Activated CD4-positive, alpha-beta T cell treated with anti-CD3 and anti-CD28 coated beads for 48 hours (primary cell): ENCODE measurements at regions not wholly inside any gene's neighbourhood (a gene's known extent, or its start where the extent isn't known, plus 50 kb on each side); places are given as distances from the start of the nearest gene placed in this dataset.
"Not testable (repeated sequence)": the region's sequence is repeated elsewhere in the genome, so short reads cannot be mapped to it uniquely, and the experiment has no call there.

ENCODE experiments used
- DNase-seq: peaks from one replicate; pipeline ENCODE4 v3.0.0-alpha.2; 2020

DNA sequence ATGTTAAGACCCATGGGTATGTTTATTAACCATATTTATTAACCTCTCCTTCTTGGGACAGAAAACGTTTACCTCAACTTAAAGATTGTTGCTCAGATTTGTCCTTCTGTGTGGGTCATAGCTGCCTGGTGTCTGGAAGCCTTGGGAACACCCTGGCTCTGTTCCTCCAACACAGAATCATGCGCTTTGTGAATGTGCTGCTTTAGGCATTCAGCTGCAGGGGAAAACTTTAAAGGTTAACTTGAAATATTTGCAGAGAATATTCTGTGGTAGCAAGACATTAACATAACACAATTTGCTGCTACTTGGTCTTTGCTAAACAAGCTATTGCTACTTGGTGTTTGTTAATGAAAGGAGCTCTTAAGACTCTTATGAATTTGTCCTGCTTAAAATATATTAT, 50.5 kb upstream of the THOC3 start:
- not testable (repeated sequence) for DNase-seq

DNA sequence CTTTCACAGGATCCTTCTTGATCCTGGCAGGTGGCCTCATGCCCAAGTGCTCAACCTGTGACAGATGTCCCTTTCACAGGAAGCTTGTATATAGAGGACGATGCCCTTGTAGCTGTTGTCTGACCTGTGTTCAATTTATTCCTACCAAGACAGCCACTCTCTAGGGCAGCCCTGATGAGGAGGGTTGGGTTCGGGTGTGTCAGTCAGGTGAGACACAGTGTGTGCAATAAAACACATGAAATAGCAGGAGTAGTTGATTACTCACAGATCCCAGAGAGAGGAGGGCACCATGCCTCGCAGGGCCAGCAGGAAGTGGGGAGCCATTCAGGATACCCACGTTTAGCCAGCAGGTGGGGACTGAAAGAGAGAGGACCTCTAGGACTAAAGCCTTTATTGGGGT, 52.7 kb upstream of the THOC3 start:
- DNase-seq = not testable (repeated sequence)

DNA sequence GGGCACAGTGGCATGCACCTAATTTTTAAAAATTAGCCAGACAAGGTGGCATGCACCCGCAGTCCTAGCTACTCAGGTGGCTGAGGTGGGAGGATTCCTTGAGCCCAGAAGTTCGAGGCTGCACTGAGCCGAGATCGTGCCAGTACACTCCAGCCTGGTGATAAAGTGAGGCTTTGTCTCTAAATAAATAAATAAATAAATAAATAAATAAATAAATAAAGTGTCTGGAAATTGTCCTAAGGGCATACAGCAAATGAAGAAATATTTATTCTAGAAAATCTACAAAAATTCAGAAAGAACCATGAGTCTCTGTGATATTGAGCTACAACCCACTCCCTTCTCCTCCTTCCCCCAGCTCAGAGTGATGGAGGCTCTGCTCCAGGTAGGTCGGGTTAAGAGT, 55.4 kb upstream of the THOC3 start:
- not testable (repeated sequence) for DNase-seq

DNA sequence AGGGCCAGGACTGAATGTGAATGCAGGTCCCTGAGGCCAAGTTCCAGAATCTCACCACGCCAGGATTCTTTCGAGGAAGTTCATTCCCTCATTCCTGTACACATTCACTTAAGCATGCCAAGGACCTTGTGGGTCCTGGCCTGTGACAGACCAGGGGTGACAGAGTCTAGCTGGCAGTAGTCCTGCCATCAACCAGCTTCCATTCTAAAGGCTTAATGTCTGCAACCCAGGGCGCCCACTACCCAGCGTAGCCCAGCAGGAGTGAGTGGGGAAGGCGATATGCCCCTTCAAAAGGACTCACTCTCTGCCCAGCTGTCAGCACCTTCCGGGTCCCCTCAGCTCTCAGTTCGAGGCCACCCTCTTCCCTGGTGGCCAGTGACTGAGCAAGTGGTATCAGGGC, 61.3 kb upstream of the THOC3 start:
- not testable (repeated sequence) for DNase-seq

DNA sequence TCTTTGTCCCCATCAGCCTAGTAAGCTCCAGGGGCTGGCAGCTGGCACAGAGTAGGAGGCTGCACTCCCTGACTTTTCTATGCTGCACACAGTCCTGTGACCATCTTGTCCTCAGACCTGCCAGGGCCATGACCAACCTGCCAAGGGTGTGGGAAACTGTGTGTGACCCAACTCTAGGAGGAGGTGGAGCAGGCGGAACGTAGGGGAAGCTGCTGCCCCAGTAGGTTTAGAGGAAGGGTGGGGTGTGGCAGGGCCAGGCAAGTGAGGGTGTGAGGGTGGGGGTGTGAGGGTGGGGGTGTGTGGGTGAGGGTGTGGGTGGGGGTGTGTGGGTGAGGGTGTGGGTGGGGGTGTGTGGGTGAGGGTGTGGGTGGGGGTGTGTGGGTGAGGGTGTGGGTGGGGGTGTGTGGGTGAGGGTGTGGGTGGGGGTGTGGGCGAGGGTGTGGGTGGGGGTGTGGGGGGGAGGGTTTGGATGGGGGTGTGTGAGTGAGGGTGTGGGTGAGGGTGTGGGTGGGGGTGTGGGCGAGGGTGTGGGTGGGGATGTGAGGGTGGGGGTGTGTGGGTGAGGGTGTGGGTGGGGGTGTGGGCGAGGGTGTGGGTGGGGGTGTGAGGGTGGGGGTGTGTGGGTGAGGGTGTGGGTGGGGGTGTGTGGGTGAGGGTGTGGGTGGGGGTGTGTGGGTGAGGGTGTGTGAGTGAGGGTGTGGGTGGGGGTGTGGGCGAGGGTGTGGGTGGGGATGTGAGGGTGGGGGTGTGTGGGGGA, 62.4 kb upstream of the THOC3 start:
- DNase-seq = not testable (repeated sequence)

DNA sequence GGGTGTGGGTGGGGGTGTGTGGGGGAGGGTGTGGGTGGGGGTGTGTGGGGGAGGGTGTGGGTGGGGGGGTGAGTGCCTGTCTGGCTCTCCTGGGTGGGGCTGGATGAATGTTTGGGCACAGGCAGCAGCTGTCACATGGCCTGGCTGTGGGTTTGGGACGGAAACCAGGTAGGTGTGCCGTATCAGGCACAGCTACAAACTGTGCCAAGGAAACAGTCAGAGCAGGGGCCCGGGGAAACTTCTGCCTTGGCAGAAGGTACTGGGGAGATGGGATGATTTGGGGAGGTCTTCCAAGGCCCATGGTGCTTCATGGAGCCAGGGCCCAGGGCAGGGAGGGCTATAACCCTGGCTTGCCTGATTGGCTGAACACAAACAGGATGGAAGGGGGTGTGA, 63.0 kb upstream of the THOC3 start:
- not testable (repeated sequence) for DNase-seq

DNA sequence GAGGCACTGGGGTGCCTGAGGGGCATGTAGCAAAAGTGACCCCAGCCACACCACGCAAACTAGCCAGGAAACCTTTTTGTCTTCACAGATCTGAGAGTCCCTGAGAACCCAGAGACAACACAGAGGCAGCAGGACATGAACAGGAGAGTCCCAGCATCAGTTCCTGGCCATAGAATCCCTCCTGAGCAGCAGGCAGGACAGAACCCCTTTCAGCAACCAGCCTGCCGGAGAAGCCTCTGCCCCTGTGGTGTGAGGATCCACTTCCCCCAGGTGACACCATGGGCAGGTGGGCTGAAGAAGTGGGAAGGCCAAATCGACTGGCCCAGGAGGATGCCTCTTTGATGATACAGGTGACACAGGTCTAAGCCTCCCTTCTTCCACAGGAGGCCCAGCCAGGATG, 65.1 kb upstream of the THOC3 start:
- not testable (repeated sequence) for DNase-seq

DNA sequence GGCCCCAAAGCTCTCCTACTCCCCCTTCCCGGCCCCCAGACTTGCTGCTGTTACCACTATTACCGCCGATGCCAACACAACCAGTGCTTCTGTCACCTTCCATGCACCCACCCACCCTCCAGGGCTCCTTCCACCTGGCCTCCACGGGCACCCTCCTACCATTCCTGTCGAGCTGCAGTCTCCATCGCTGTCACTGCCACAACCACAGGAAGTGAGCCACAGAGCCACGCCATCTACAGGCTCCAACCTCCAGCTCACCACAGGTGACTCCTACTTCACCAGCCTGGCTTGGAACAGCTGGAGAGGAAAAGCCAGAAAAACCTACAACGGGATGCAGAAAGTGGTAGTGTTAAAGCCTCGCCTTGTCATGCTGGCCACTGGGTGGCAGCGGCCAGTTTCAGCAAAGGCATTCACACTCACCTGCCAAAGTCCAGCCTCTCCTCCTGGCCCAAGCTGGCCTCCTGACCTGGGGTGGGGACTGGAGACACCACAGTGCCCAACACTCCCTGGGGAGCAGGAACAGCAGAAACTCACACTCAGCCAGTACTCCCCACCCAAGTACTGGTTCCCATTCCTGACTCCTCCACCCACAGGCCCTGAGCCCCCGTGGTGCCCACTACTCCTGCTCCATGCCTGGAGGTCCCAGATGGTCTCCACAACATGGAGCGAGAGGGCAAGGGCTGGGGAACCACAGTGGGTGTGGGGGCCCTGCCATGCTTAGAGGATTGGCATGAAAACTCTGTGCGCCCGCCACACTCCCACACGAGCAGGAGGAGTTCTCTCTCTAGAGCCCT, 66.5 kb upstream of the THOC3 start:
- not testable (repeated sequence) for DNase-seq

DNA sequence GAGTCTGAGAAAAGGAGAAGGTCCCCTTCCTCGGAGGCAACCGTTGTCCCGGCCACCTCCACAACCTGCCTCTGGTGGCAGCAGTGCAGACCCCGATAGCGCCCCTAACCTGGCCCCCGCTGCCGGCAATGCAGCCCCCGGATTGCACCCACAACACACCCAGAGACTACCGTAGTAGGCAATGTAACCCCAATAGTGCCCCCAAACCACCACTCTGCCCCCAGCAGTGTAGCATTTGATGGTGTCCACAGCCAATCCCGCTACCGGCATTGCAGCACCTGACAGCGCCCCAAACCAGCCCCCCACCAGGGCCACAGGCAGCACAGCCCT, 67.1 kb upstream of the THOC3 start:
- not testable (repeated sequence) for DNase-seq

DNA sequence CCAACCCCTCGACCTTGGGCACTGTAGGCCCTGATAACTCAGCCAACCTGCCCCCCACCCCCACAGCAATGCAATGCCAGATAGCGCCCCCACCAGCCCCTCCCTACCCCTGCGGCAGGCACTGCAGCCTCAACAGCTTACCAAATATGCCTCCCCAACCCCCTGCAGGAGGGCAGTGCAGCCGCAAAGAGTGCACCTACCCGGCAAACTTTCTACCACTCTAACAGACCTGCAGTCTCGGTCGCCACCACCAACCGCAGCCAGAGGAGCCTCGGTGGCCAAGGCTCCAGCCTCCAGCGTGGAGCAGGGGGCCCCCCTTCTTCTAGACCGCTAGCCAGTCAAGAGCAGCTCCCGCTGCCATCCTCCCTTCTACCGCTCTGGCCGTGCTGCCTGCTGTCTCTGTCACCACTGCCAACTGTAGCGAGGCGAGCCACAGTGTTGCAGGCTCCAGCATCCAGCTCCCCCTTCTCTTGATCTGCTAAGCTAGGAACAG, 67.7 kb upstream of the THOC3 start:
- not testable (repeated sequence) for DNase-seq

DNA sequence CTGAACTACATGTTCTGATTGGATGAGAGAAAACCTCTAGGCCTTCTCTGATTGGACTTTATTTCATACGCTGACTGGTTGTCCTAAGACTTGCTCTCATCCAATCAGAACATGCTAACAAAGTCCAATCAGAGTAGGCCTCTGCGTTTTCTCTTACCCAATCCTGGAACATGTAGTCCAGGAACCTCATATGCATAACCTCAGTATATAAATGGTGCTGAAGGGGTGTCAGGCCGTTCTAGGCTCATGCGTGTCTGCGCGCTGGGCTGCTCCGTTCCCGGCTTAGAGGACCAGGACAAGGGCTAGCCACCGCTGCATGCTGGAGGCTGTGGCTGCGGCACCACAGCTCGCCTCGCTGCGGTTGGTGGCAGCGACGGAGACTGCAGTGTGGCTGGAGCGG, 68.3 kb upstream of the THOC3 start:
- not testable (repeated sequence) for DNase-seq

DNA sequence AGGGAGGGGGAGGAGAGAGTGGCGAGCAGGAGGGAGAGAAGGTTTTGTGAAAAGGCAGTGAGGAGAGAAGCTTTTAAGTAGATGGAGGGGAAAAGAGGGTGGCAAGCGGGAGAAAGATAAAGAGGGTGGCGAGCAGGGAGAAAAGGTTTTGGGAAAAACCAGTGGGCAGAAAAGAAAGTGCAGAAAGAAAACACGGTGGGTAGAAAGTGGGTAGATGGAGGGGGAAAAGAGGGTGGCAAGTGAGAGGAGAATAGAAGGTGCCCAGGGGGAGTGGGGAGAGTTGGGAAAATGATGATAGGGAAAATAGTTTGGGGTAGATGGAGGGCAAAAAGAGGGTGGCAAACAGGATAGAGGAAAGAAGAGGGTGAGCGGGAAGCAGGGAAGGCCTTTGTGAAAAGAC, 69.1 kb upstream of the THOC3 start:
- DNase-seq = not testable (repeated sequence)

DNA sequence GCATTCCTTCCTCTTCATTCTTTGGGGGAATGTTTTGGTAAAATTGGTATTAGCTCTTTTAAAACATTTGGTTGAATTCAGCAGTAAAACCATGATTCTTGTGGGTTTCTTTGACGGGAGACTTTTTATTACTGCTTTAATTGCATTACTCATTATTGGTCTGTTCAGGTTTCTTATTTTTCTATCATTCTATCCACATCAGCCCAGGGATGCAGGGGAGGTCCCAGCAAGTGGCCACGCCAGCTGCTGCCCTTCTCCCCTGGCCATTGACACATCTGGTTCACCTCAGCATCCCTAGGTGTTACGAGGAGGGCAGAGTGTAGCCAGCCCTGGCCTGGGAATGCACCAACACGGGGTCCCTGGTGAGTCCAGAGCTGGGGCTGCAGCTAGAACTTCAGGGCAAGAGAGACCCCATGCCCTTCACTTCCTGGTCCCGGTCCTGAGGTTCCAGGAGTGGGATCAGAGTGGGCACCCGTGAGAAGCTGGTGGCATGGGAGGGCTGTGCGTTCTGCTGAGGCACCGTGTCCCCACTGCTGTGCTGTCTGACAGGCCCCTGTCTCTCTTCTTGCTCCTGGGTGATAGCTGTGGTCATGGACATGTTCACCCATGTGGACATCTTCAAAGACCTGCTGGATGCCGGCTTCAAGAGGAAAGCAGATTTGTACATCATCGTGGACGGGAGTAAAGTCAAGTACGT, 72.1 kb upstream of the THOC3 start:
- DNase-seq = not testable (repeated sequence)

DNA sequence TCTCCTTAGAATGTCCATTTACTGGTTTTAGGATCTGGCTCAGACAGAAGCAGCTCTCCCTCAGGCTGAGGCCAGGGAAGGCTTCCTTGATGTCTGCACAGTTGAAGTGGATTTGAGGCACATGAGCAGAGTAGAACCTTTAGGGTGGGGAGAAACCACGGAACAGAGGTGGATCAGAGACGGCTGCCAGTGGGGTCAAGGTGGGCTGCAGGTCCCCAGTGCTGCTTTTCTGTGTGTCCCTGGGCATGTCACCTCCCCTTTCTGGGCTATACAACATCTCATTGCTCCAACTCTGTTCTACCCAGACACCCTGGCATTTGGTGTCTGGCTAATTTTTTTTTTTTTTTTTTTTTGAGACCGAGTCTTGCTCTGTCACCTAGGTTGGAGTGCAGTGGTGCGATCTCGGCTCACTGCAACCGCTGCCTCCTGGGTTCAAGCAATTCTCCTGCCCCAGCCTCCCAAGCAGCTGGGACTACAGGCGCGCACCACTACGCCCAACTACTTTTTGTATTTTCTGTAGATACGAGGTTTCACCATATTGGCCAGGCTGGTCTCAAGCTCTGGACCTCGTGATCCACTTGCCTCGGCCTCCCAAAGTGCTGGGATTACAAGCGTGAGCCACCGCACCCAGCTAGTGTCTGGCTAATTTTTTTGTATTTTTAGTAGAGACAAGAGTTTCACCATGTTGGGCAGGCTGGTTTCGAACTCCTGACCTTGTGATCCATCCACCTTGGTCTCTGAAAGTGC, 73.3 kb upstream of the THOC3 start:
- not testable (repeated sequence) for DNase-seq

DNA sequence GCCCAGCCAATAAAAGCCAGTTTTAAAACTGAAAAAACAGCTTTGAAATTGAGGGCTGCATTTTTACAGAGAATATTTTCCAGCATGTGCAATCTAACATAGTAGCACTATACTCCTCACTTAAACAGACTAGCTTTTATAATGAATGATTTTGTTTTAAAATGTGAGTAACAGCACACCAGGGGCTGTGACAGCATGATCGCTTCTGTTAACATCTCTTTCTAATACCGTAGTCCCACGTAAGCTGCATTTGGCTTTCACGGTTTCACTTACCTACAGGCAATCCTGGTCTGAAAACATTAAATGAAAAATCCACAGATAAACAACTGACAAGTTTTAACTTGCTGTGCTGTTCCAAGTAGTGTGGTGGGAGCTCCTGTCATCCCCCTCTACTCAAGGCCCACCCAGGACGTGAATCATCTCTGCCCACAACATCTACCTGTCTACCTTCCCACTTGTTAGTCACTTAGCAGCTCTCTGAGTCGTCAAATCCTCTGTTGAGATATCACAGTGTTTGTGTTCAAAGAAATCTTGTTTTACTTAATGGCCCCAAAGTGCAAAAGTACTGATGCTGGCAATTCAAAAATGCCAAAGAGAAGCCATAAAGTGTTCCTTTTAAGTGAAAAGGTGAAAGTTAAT, 74.0 kb upstream of the THOC3 start:
- DNase-seq = not testable (repeated sequence)

DNA sequence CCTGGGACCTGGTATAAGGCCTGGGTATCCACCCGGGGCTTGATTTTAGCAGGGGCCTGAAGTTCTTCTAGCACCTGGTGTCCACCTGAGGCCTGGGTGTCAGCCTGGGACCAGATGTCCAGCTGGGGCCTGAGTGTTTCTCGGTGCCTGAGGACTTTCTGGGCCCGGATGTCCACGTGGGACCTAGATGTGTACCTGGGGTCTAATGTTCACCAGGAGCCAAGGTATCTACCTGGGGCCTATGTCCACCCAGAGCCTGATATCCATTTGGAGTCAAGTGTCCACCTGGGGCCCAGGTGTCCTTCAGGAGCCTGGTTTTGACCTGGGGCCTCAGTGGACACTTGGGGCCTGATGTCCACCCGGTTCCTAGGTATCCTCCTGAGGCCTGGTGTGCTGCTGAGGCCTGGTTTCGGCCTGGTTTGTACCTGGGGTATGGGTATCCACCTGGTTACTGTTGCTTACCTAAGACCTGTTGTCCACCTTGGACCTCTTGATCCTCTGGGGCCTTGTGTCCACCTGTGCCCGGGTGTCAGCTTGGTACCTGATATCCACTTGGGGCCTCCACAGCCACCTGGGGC, 75.2 kb upstream of the THOC3 start:
- not testable (repeated sequence) for DNase-seq

DNA sequence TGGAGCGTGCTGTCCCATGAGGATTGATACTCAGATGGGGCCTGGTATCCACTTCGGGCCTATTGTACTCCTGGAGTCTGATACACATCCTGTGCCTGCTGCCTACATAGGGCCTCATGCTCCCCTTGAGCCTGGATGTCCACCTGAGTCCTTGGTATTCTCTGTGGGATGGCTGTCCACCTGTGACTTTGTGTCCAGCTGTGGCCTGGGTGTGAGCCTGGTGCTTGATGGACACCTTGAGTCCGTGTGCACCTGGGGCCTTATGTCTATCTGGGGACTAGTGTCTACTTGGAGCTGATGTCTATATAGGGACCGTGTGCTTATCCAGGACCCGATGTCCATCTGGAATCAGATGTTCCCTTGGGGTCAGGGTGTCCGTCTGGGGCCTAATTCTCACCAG, 75.9 kb upstream of the THOC3 start:
- not testable (repeated sequence) for DNase-seq

DNA sequence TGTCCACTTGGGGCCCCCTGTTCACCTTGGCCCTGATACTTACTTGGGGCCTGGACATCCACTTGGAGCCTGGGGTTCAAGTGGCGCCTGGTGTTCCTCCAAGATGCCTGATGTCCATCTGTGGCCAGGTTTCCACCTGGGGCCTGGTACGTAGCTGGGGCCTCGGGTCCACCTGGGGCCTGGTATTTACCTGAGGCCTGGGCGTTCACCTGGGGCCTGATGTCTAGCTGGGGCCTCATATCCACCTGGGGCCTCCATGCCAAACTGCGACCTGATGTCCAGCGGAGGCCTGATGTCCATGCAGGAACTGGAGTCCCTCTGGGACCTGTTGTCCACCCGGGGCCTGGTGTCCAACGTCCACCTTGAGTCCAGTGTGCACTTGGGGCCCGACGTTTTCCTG, 76.3 kb upstream of the THOC3 start:
- DNase-seq = not testable (repeated sequence)

DNA sequence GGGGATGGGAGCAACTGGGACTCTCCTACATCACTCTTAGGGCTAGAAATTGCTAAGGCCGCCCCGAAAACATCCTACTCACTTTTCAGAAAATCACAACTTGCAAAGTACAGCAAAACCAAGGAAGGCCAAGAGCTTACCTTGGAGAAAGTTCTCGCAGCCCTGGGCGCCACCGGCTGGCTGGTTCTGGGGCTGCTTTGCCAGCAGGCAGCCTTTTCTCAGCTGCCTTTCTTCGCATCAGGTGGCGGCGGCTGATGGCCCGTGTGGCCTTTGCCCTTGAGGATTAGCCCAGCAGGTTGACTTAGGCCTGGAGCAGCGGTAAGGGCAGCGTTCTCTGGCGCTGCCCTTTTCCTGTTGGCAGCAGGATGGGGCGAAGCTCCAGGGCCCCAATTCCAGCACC, 77.3 kb upstream of the THOC3 start:
- DNase-seq = not testable (repeated sequence)

DNA sequence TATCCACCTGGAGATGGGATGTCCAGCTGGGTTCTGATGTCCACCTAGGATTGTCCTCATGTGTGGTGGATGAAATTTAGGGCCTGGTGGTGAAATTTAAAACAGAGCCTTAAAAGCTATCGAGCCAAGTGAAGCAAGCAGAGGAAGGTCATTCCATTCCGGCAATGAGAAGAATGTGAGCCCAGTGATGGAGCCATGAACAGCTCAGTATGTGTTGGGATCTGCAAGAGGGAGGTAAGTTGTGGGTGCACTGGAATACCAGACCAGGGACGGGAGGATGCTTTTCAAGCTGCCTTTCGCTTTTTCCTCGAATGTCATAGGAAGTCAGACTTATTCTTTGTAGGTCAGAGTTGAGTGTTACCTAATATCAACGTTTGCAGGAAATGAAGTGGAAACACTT, 80.6 kb upstream of the THOC3 start:
- not testable (repeated sequence) for DNase-seq

DNA sequence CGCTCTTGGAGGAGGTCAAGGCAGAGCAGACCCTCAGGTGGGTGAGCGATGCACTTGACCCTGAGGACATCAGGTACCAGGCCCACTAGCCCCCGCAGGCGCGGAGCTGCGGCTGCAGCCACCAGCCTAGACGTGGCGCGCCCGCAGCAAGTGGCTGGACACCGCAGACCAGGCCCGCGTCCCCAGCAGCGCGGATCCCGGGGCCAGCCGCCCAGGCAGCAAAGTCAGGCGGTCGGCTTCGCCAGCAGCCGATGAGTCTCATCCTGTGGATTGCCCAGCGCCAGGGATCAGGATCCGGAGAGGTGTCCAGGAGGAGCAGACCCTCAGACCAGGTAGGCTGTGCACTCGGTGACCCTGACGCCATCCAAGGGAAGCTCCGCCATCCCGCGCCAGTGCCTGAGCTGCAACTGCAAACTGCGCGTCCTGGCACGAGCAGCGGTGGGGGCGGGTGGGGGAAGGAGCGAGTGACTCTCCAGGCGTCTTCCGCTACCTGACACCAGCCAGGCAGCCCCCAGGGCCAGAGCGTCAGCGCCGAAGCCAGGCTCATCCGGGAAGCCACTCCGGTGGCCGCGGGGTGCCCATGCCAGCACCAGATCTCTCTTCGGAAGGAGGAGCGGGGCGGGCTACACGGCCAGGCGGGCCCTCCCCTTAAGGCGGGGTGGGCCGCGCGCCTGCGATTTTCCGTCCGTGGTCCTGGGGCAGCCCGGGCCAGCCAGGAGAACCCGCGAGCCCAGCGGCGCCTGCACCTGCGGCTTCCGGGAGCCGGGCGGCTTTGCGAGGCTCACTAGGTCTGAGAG, 92.6 kb upstream of the THOC3 start:
- DNase-seq = peak; percentile 32
